ENCODE measurements at regions not wholly inside any gene's neighbourhood (a gene's known extent, or its start where the extent isn't known, plus 50 kb on each side); places are given as distances from the start of the nearest gene placed in this dataset.

DNA sequence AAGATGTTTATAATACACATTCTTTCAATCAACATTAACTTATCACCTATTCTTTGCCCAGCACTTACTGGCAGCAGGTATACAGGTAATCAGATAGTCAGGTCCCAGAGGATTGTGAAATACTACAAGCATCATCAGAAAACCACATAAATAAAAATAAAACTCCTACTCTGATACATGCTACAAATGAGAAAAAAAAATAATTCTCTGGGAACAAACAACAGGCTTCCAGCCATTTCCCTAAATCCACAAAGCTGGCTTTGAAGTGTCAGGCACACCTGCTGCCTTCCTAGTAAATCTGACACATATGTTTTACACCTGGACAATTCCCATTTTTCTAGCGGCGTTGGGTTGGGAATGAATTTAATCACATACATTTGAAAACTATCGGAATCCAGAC, 384.5 kb upstream of the CDH4 start:
- no peak for TF ChIP-seq POLR2A (IDR thresholded peaks at IDR 0.05)
- TF ChIP-seq, protein P1, sequence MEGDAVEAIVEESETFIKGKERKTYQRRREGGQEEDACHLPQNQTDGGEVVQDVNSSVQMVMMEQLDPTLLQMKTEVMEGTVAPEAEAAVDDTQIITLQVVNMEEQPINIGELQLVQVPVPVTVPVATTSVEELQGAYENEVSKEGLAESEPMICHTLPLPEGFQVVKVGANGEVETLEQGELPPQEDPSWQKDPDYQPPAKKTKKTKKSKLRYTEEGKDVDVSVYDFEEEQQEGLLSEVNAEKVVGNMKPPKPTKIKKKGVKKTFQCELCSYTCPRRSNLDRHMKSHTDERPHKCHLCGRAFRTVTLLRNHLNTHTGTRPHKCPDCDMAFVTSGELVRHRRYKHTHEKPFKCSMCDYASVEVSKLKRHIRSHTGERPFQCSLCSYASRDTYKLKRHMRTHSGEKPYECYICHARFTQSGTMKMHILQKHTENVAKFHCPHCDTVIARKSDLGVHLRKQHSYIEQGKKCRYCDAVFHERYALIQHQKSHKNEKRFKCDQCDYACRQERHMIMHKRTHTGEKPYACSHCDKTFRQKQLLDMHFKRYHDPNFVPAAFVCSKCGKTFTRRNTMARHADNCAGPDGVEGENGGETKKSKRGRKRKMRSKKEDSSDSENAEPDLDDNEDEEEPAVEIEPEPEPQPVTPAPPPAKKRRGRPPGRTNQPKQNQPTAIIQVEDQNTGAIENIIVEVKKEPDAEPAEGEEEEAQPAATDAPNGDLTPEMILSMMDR (IDR thresholded peaks at IDR 0.05), result no peak
- no peak overlapping the region for H3K4me3 ChIP-seq (ENCODE audit: low read depth, poor library complexity, severe bottlenecking)
- DNase-seq (ENCODE audit: low spot score in 2 of 2), result peak in 1 of 2 donors; percentile 31
- intact Hi-C loops (cut with DNase I; ENCODE audit: low total_unique reads), result no loop called here
- 32 to 41% methylated on average over 3 of the region's 3 CpGs for WGBS, 2 donors

DNA sequence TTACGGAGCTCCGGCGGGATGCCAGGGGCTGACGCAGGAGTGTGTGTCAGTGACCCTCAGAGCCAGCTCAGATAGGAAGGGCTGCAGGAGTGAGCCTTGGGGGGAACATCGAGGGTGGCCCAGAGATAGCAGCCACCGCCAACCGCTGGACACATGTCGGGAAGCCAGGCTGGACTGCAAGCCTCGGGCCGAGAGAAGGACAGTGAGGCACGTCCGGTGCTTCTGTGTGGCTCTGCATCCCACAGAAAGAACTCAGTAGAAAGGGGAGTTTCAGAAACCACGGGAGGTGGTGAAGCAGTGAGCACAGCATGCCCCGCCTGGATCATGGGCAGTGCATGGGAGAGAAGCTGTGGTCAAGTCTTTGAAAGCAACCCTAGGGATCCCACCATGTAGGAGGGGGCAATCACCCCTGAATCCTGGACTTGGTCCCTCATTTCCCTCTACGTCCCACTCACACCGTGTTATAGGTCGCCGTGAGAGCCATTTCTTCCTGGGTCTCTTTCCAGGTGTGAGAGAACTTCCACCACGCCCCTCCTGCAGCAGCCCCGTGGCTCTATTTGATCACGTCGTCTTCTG, 383.7 kb upstream of the CDH4 start:
- peak in 1 of 2 donors; percentile 58 for DNase-seq (ENCODE audit: low spot score in 2 of 2)
- TF ChIP-seq, protein P1 (IDR thresholded peaks at IDR 0.05), result no peak
- no peak for TF ChIP-seq POLR2A (IDR thresholded peaks at IDR 0.05)
- H3K4me3 ChIP-seq (ENCODE audit: low read depth, poor library complexity, severe bottlenecking), result no peak overlapping the region
- intact Hi-C loops (cut with DNase I; ENCODE audit: low total_unique reads), result no loop called here
- WGBS, 2 donors, result 50 to 65% methylated on average over 22 of the region's 22 CpGs

DNA sequence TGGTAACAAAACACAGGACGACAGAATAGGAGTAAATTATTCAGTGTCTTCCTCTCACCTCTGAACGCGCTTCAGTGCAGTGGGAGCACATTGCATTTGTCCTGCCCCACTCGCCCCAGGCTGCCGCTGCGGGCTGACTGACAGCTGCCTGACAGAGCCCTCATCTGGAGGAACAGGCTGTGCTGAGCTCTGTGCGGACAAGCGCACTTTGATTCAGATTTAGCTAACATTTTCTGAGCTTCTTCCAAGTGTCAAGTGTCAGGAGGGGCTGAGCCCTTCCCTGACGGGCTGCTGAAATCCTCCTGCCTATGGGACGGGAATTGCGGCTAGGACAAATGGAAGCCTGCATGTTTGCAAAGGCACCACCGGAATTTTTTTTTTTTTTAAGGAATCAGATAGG, 383.0 kb upstream of the CDH4 start:
- intact Hi-C loops (cut with DNase I; ENCODE audit: low total_unique reads), result no loop called here
- no peak overlapping the region for H3K4me3 ChIP-seq (ENCODE audit: low read depth, poor library complexity, severe bottlenecking)
- 20 to 28% methylated on average over 12 of the region's 12 CpGs for WGBS, 2 donors
- TF ChIP-seq, protein P1 (IDR thresholded peaks at IDR 0.05), result no peak
- no peak for TF ChIP-seq POLR2A (IDR thresholded peaks at IDR 0.05)
- peak in 1 of 2 donors; percentile 70 for DNase-seq (ENCODE audit: low spot score in 2 of 2)

DNA sequence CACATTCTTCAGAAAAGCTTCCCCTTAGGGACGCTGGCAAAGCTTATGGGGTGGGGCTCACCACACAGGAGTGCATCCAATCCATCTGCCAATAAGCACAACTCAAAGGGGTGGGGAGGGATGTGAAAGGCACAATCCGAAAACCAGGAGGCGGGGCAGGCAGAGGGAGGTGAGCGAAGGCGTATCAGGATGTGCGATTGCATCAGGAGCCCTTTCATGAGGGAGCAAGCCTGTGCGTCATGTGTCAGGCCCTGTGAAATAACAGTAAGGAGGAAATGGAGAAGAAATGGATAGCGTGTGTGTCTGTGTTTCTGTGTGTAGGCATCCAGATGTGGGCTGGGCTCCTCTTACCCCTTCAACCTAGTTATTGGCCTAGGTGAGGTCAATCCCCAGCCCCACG, 382.4 kb upstream of the CDH4 start:
- H3K4me3 ChIP-seq (ENCODE audit: low read depth, poor library complexity, severe bottlenecking), result no peak overlapping the region
- intact Hi-C loops (cut with DNase I; ENCODE audit: low total_unique reads), result no loop called here
- TF ChIP-seq, protein P1 (IDR thresholded peaks at IDR 0.05), result no peak
- no peak for TF ChIP-seq POLR2A (IDR thresholded peaks at IDR 0.05)
- no peak for DNase-seq (ENCODE audit: low spot score in 2 of 2)
- 35 to 37% methylated on average over 9 of the region's 9 CpGs for WGBS, 2 donors

DNA sequence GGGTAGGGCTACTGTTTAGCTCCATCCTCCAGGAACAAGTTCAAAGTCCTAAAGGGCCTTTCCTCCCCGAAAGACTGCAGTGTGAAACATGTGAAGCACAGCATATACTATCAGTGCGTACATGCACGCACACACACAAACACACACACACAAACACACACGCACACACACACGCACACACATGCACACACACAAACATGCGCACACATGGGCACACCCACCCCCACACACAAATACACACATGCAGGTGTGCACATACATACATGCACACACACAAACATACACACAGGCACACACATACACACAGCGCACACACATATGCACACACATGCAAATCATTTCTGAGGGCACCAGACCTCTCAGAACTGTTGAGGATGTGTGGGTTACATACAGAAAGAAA, 382.0 kb upstream of the CDH4 start:
- no peak for DNase-seq (ENCODE audit: low spot score in 2 of 2)
- intact Hi-C loops (cut with DNase I; ENCODE audit: low total_unique reads), result no loop called here
- TF ChIP-seq POLR2A (IDR thresholded peaks at IDR 0.05), result no peak
- TF ChIP-seq, protein P1 (IDR thresholded peaks at IDR 0.05), result no peak
- 89 to 95% methylated on average over 7 of the region's 7 CpGs for WGBS, 2 donors
- H3K4me3 ChIP-seq (ENCODE audit: low read depth, poor library complexity, severe bottlenecking), result no peak overlapping the region

DNA sequence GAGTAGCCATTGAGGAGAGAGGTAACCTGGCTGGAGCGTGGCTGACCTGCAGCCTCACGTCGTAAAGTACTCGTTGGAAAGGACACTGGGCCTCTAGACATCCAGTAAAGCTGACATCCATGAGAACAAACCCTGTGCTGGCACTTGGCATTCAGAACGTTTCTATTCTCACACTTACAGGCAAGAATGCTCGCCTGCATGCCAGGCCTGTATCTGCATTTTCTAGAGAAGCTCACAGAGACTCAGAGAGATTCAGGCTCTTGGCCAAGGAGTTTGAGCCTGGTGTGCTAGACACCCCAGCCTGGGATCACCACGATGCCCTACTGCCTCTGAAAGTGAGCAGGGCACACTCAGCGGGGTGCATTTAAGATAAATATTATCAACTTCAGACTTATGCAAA, 379.8 kb upstream of the CDH4 start:
- TF ChIP-seq, protein P1 (IDR thresholded peaks at IDR 0.05), result no peak
- no peak for TF ChIP-seq POLR2A (IDR thresholded peaks at IDR 0.05)
- no peak for DNase-seq (ENCODE audit: low spot score in 2 of 2)
- 78 to 79% methylated on average over 8 of the region's 8 CpGs for WGBS, 2 donors
- H3K4me3 ChIP-seq (ENCODE audit: low read depth, poor library complexity, severe bottlenecking), result no peak overlapping the region
- intact Hi-C loops (cut with DNase I; ENCODE audit: low total_unique reads), result no loop called here

Data from lower leg skin (tissue), 4 donors.